ENCODE measurements at regions not wholly inside any gene's neighbourhood (a gene's known extent, or its start where the extent isn't known, plus 50 kb on each side); places are given as distances from the start of the nearest gene placed in this dataset.

DNA sequence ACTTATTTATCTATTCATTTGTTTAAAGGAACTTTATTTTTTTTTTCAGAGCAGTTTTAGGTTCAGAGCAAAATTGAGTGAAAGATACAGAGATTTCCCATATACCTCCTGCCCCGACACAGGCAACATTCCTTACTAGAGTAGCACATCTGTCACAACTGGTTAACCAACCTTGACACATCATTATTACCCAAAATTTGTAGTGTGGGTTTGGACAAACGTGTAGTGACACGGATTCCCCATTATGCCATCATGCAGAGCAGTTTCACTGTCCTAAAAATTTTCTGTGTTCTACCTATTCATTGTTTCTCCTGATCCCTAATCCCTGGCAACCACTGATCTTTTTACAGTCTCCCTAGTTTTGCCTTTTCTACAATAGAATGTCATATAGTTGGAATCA is 57.3 kb upstream of the LHFPL2 start:
- DNase-seq (ENCODE audit: low read depth, low spot score), result no peak
- H3K27me3 ChIP-seq (ENCODE audit: control insufficient read depth, insufficient read depth, low read length), result no peaks in the 10 kb centered on the region
- no peak overlapping the region for H3K27ac ChIP-seq (ENCODE audit: low read length)
- no TSS peak for BruUV-seq (replicated peaks)
- ChIA-PET POLR2A (no interaction called here), CTCF (no interaction called here)
- in situ Hi-C loops (cut with HindIII; ENCODE audit: low pct_unique_long_range_greater_than_20kb, low sequenced_read_pairs) (no loop called here), intact Hi-C loops (cut with micrococcal nuclease; ENCODE audit: unreplicated experiment) (no loop called here)
- TF ChIP-seq CTCF (IDR thresholded peaks at IDR 0.05) (no peak), TCF7L2 (IDR thresholded peaks at IDR 0.05; ENCODE audit: low read depth, low read length) (no peak), POLR2AphosphoS5 (IDR thresholded peaks at IDR 0.05; ENCODE audit: low read depth, low read length) (no peak), SIN3A (IDR thresholded peaks at IDR 0.05; ENCODE audit: borderline replicate concordance, insufficient read depth, low read depth, low read length) (no peak)
- TF ChIP-seq, protein P1, sequence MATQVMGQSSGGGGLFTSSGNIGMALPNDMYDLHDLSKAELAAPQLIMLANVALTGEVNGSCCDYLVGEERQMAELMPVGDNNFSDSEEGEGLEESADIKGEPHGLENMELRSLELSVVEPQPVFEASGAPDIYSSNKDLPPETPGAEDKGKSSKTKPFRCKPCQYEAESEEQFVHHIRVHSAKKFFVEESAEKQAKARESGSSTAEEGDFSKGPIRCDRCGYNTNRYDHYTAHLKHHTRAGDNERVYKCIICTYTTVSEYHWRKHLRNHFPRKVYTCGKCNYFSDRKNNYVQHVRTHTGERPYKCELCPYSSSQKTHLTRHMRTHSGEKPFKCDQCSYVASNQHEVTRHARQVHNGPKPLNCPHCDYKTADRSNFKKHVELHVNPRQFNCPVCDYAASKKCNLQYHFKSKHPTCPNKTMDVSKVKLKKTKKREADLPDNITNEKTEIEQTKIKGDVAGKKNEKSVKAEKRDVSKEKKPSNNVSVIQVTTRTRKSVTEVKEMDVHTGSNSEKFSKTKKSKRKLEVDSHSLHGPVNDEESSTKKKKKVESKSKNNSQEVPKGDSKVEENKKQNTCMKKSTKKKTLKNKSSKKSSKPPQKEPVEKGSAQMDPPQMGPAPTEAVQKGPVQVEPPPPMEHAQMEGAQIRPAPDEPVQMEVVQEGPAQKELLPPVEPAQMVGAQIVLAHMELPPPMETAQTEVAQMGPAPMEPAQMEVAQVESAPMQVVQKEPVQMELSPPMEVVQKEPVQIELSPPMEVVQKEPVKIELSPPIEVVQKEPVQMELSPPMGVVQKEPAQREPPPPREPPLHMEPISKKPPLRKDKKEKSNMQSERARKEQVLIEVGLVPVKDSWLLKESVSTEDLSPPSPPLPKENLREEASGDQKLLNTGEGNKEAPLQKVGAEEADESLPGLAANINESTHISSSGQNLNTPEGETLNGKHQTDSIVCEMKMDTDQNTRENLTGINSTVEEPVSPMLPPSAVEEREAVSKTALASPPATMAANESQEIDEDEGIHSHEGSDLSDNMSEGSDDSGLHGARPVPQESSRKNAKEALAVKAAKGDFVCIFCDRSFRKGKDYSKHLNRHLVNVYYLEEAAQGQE (IDR thresholded peaks at IDR 0.05; ENCODE audit: insufficient read depth in 1 of 2, low read depth in 2 of 2, low read length in 1 of 2), result no peak
- no peak for ATAC-seq
- H3K4me3 ChIP-seq (ENCODE audit: low read depth in 2 of 2, low read length in 2 of 2), result no peak overlapping the region
- no peaks in the 10 kb centered on the region for H3K9me3 ChIP-seq (ENCODE audit: control insufficient read depth, insufficient read depth, low read depth, low read length)
- H3K36me3 ChIP-seq (ENCODE audit: control insufficient read depth, insufficient read depth, low read length), result no peaks in the 10 kb centered on the region
- no peaks in the 10 kb centered on the region for H3K4me1 ChIP-seq (ENCODE audit: control insufficient read depth, insufficient read depth, low read length)

GRCh38 chr5:78701795-78702410 is 53.3 kb upstream of the LHFPL2 start:
- Histone ChIP-seq H3K4me1 (ENCODE audit: control insufficient read depth, insufficient read depth, low read length) (peaks cover 8% of the 10 kb centered on the region; the same call in 1 of the 2 replicates), H3K4me3 (ENCODE audit: low read depth in 2 of 2, low read length in 2 of 2) (no peak overlapping the region), H3K9me3 (ENCODE audit: control insufficient read depth, insufficient read depth, low read depth, low read length) (no peaks in the 10 kb centered on the region), H3K36me3 (ENCODE audit: control insufficient read depth, insufficient read depth, low read length) (no peaks in the 10 kb centered on the region), H3K27ac (ENCODE audit: low read length) (no peak overlapping the region), H3K27me3 (ENCODE audit: control insufficient read depth, insufficient read depth, low read length) (no peaks in the 10 kb centered on the region)
- DNase-seq (ENCODE audit: low read depth, low spot score) (no peak), ATAC-seq (no peak)
- POLR2A ChIA-PET, result no interaction called here
- no TSS peak for BruUV-seq (replicated peaks)
- in situ Hi-C loops (cut with HindIII; ENCODE audit: low pct_unique_long_range_greater_than_20kb, low sequenced_read_pairs) (no loop called here), intact Hi-C loops (cut with micrococcal nuclease; ENCODE audit: unreplicated experiment) (no loop called here)
- TF ChIP-seq, protein P1 (IDR thresholded peaks at IDR 0.05; ENCODE audit: insufficient read depth in 1 of 2, low read depth in 2 of 2, low read length in 1 of 2), result no peak
- no peak for TF ChIP-seq CTCF (IDR thresholded peaks at IDR 0.05)
- TF ChIP-seq SIN3A (IDR thresholded peaks at IDR 0.05; ENCODE audit: borderline replicate concordance, insufficient read depth, low read depth, low read length), result no peak
- no peak for TF ChIP-seq POLR2AphosphoS5 (IDR thresholded peaks at IDR 0.05; ENCODE audit: low read depth, low read length)
- no peak for TF ChIP-seq TCF7L2 (IDR thresholded peaks at IDR 0.05; ENCODE audit: low read depth, low read length)
- CTCF ChIA-PET, result no interaction called here
